IMR-90 (cell line): ENCODE measurements at regions not wholly inside any gene's neighbourhood (a gene's known extent, or its start where the extent isn't known, plus 50 kb on each side); places are given as distances from the start of the nearest gene placed in this dataset.

Experiments
- ATAC-seq: fragments of 200-7000 bp; cut with Tn5 transposase; 2 replicates; pipeline ENCODE4 v1.9.1; 2020; ENCODE audit warnings: low read depth, mild to moderate bottlenecking, moderate library complexity
- BruUV-seq: library from RNA; stranded (reverse); fragments of 400-500 nt; replicated peaks from 2 replicates; lab custom pipeline; 2021; lab: Mats Ljungman, UMichigan
- CTCF ChIA-PET: fragments of 300-600 bp; formaldehyde crosslinking; extraction: SDS; loops from one replicate; lab custom pipeline; 2021; ENCODE audit warnings: antibody characterized with exemption; lab: Yijun Ruan, JAX
- POLR2A ChIA-PET: fragments of 300-600 bp; sonication (Branson Sonifier 250); formaldehyde crosslinking; loops from one replicate; lab custom pipeline; 2022; ENCODE audit warnings: antibody characterized with exemption; ENCODE audit not compliant: unreplicated experiment; lab: Charles Lee
- DNase-seq: peaks from one replicate; pipeline ENCODE4 v3.0.0; 2013
- H2AFZ ChIP-seq: replicated peaks from 2 replicates; pipeline ENCODE3; 2013; ENCODE audit warnings: low read length, mild to moderate bottlenecking; ENCODE audit not compliant: poor library complexity
- H2AK5ac ChIP-seq: 2 replicates; pipeline ENCODE4 v1.6.1; 2013; ENCODE audit warnings: low read depth, low read length, inconsistent platforms
- H2AK9ac ChIP-seq: replicated peaks from 2 replicates; pipeline ENCODE3; 2013; ENCODE audit warnings: mild to moderate bottlenecking, low read depth, low read length, moderate library complexity; ENCODE audit not compliant: poor library complexity
- H2BK120ac ChIP-seq: 2 replicates; pipeline ENCODE4 v1.6.1; 2013; ENCODE audit warnings: low read depth, low read length, inconsistent platforms
- H2BK15ac ChIP-seq: 3 replicates; pipeline ENCODE4 v1.6.1; 2013; ENCODE audit warnings: low read depth, low read length, inconsistent platforms
- H2BK20ac ChIP-seq: 2 replicates; pipeline ENCODE4 v1.6.1; 2013; ENCODE audit warnings: low read depth, mild to moderate bottlenecking, inconsistent platforms, low read length, moderate library complexity
- H2BK5ac ChIP-seq: 2 replicates; pipeline ENCODE4 v1.6.1; 2013; ENCODE audit warnings: mild to moderate bottlenecking, low read depth, low read length, inconsistent platforms; ENCODE audit not compliant: poor library complexity, severe bottlenecking
- H3K14ac ChIP-seq: replicated peaks from 2 replicates; pipeline ENCODE4 v1.6.1; 2013; ENCODE audit warnings: low read depth, low read length, inconsistent platforms
- H3K18ac ChIP-seq: 2 replicates; pipeline ENCODE4 v1.6.1; 2013; ENCODE audit warnings: low read depth, low read length, control low read depth
- H3K23ac ChIP-seq: 2 replicates; pipeline ENCODE4 v1.6.1; 2013; ENCODE audit warnings: low read depth, low read length, inconsistent platforms
- H3K27ac ChIP-seq: 2 replicates; pipeline ENCODE4 v1.5.1; 2013; ENCODE audit warnings: mild to moderate bottlenecking, control low read depth, low read length; ENCODE audit not compliant: insufficient read depth
- H3K27me3 ChIP-seq: 2 replicates; pipeline ENCODE4 v1.6.1; 2013; ENCODE audit warnings: low read length; ENCODE audit not compliant: control insufficient read depth, insufficient read depth
- H3K36me3 ChIP-seq: 2 replicates; pipeline ENCODE4 v1.6.1; 2013; ENCODE audit warnings: low read length, mixed read lengths; ENCODE audit not compliant: control insufficient read depth, insufficient read depth
- H3K4ac ChIP-seq: 2 replicates; pipeline ENCODE4 v1.6.1; 2013; ENCODE audit warnings: low read depth, low read length, inconsistent platforms
- H3K4me1 ChIP-seq: 2 replicates; pipeline ENCODE4 v1.6.1; 2013; ENCODE audit warnings: low read length, mixed read lengths; ENCODE audit not compliant: control insufficient read depth, insufficient read depth
- H3K4me2 ChIP-seq: 2 replicates; pipeline ENCODE4 v1.6.1; 2013; ENCODE audit warnings: low read depth, mild to moderate bottlenecking, control low read depth, low read length, moderate library complexity
- H3K4me3 ChIP-seq: 2 replicates; pipeline ENCODE4 v1.5.1; 2013; ENCODE audit warnings: low read depth, mild to moderate bottlenecking, control low read depth, low read length, moderate library complexity; ENCODE audit not compliant: insufficient read depth
- H3K56ac ChIP-seq: 2 replicates; pipeline ENCODE4 v1.6.1; 2013; ENCODE audit warnings: low read length, inconsistent platforms; ENCODE audit not compliant: insufficient read depth; ENCODE audit errors: extremely low read depth
- H3K79me1 ChIP-seq, 2 experiments: 2 replicates each; pipeline ENCODE4 v1.6.1; 2013; ENCODE audit warnings: low read length in 2 of 2, inconsistent platforms in 1 of 2, low read depth in 1 of 2
- H3K9ac ChIP-seq: 2 replicates; pipeline ENCODE4 v1.6.1; 2013; ENCODE audit warnings: low read depth, low read length, control low read depth
- H3K9me1 ChIP-seq: 2 replicates; pipeline ENCODE4 v1.6.1; 2013; ENCODE audit warnings: low read length, inconsistent platforms; ENCODE audit not compliant: insufficient read depth
- H3K9me3 ChIP-seq: 2 replicates; pipeline ENCODE4 v1.6.1; 2013; ENCODE audit warnings: low read length; ENCODE audit not compliant: control insufficient read depth, insufficient read depth
- H4K20me1 ChIP-seq: 2 replicates; pipeline ENCODE4 v1.6.1; 2013; ENCODE audit warnings: low read length, inconsistent platforms; ENCODE audit not compliant: insufficient read depth
- H4K5ac ChIP-seq: 2 replicates; pipeline ENCODE4 v1.6.1; 2013; ENCODE audit warnings: mild to moderate bottlenecking, low read depth, low read length, control low read depth
- H4K8ac ChIP-seq, 2 experiments: 2 replicates each; pipeline ENCODE4 v1.6.1; 2013; ENCODE audit warnings: low read depth in 2 of 2, low read length in 2 of 2, control low read depth in 1 of 2, inconsistent platforms in 1 of 2
- H4K91ac ChIP-seq: 2 replicates; pipeline ENCODE4 v1.6.1; 2013; ENCODE audit warnings: low read depth, low read length, inconsistent platforms; ENCODE audit not compliant: insufficient read depth
- BHLHE40 ChIP-seq: fragments of 150-350 bp; IDR thresholded peaks from 2 replicates; pipeline ENCODE4 v1.6.1; 2016; ENCODE audit warnings: mild to moderate bottlenecking, low read depth, low read length
- CEBPB ChIP-seq: IDR thresholded peaks from 2 replicates; pipeline ENCODE4 v1.6.1; 2012; ENCODE audit warnings: low read depth, low read length, improper control_type of control experiment
- CHD1 ChIP-seq: IDR thresholded peaks from 2 replicates; pipeline ENCODE4 v1.6.1; 2012; ENCODE audit warnings: low read depth, low read length, improper control_type of control experiment
- CTCF ChIP-seq: conservative IDR thresholded peaks from 2 replicates; pipeline ENCODE4 v1.5.1; 2012; ENCODE audit warnings: mild to moderate bottlenecking, low read depth, low read length, improper control_type of control experiment
- ELK1 ChIP-seq: fragments of 150-350 bp; IDR thresholded peaks from 2 replicates; pipeline ENCODE4 v1.6.1; 2016; ENCODE audit warnings: low read depth, mild to moderate bottlenecking, low read length, moderate library complexity, borderline replicate concordance
- FOS ChIP-seq: fragments of 150-350 bp; IDR thresholded peaks from 2 replicates; pipeline ENCODE4 v1.6.1; 2016; ENCODE audit warnings: low read depth, low read length
- MAFK ChIP-seq: IDR thresholded peaks from 2 replicates; pipeline ENCODE4 v1.6.1; 2012; ENCODE audit warnings: low read depth, low read length, improper control_type of control experiment
- MAZ ChIP-seq: IDR thresholded peaks from 2 replicates; pipeline ENCODE4 v1.6.1; 2012; ENCODE audit warnings: low read depth, mild to moderate bottlenecking, low read length, improper control_type of control experiment, moderate library complexity, borderline replicate concordance
- MXI1 ChIP-seq: IDR thresholded peaks from 2 replicates; pipeline ENCODE4 v1.6.1; 2012; ENCODE audit warnings: low read depth, mild to moderate bottlenecking, low read length, moderate library complexity, borderline replicate concordance
- NFE2L2 ChIP-seq: fragments of 150-350 bp; IDR thresholded peaks from 2 replicates; pipeline ENCODE4 v1.6.1; 2016; ENCODE audit warnings: low read depth, mild to moderate bottlenecking, low read length
- POLR2A ChIP-seq: IDR thresholded peaks from 2 replicates; pipeline ENCODE4 v1.6.1; 2012; ENCODE audit warnings: mild to moderate bottlenecking, low read depth, low read length
- RAD21 ChIP-seq: IDR thresholded peaks from 2 replicates; pipeline ENCODE4 v1.6.1; 2012; ENCODE audit warnings: low read length, improper control_type of control experiment
- RCOR1 ChIP-seq: IDR thresholded peaks from 2 replicates; pipeline ENCODE4 v1.6.1; 2012; ENCODE audit warnings: mild to moderate bottlenecking, low read length, improper control_type of control experiment; ENCODE audit not compliant: insufficient replicate concordance
- RFX5 ChIP-seq: IDR thresholded peaks from 2 replicates; pipeline ENCODE4 v1.8.0; 2012; ENCODE audit warnings: low read depth, mild to moderate bottlenecking, low read length, moderate library complexity
- SMC3 ChIP-seq: fragments of 150-350 bp; IDR thresholded peaks from 2 replicates; pipeline ENCODE4 v1.6.1; 2016; ENCODE audit warnings: low read depth, mild to moderate bottlenecking, antibody characterized with exemption, low read length, moderate library complexity
- USF2 ChIP-seq: fragments of 150-350 bp; IDR thresholded peaks from 2 replicates; pipeline ENCODE4 v1.6.1; 2017; ENCODE audit warnings: mild to moderate bottlenecking, antibody characterized with exemption, low read length, low read depth
- WGBS, 2 experiments: methylation state at CpG; one replicate each; pipeline versions ENCODE4 v1.1.5 to v1.1.7; 2013; ENCODE audit warnings: missing lambda C conversion rate in 2 of 2; ENCODE audit not compliant: insufficient read length in 1 of 2; ENCODE audit errors: extremely low coverage in 2 of 2; 5-methylcytosine and 5-hydroxymethylcytosine counted together
- dilution Hi-C: fragments of 300-500 bp; cut with HindIII; formaldehyde crosslinking; loops from one replicate; pipeline ENCODE4 v1.14.3; 2018; ENCODE audit warnings: low sequenced_read_pairs; ENCODE audit not compliant: unreplicated experiment
- in situ Hi-C: fragments of 300-500 bp; cut with MboI; formaldehyde crosslinking; loops from 3 replicates; pipeline ENCODE4 v1.14.3; 2019; ENCODE audit warnings: low sequenced_read_pairs, inconsistent platforms, mixed read lengths
- intact Hi-C: fragments of 100-400 bp; cut with micrococcal nuclease; formaldehyde crosslinking; loops from 2 replicates; pipeline ENCODE4 v1.10.0; 2022

DNA sequence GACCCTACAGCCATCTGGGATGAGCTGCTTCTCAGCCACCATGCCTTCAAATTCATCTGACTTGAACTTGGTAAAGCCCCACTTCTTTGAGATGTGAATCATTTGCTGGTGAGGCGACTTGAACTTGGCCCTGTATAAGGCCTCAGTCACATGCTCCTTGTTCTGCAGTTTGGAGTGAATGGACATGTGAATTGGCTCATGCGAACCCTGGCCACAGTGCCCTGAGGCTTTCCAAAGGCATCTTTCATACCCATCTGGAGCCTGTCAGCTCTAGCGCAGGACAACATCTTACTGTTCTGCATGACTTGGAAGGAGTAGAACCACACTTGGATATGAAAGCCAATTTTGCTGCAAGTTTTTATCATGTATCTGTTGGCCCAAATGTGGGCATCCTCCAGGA, 244.0 kb upstream of the FAM83B start:
- Histone ChIP-seq H3K36me3 (no peaks in the 10 kb centered on the region), H2BK15ac (no peak overlapping the region), H2BK120ac (no peak overlapping the region), H3K79me1 (no peaks in the 10 kb centered on the region), H3K56ac (no peak overlapping the region), H4K20me1 (no peaks in the 10 kb centered on the region), H3K4me1 (no peaks in the 10 kb centered on the region), H3K9me3 (no peaks in the 10 kb centered on the region), H3K23ac (no peak overlapping the region), H2BK5ac (no peak overlapping the region), H3K27me3 (no peaks in the 10 kb centered on the region), H3K4me3 (no peak overlapping the region), H4K8ac (no peak overlapping the region), H3K4ac (no peak overlapping the region), H4K91ac (no peak overlapping the region), H3K9ac (no peak overlapping the region), H3K14ac (no peak overlapping the region), H2AK9ac (no peak overlapping the region), H4K5ac (no peak overlapping the region), H3K18ac (no peak overlapping the region), H2BK20ac (no peak overlapping the region), H3K4me2 (no peak overlapping the region), H3K9me1 (no peaks in the 10 kb centered on the region), H2AK5ac (no peak overlapping the region), H3K27ac (no peak overlapping the region), H2AFZ (no peak overlapping the region)
- no peak for ATAC-seq
- BruUV-seq = no TSS peak
- no peak for DNase-seq
- intact Hi-C loops (no loop called here), in situ Hi-C loops (no loop called here), dilution Hi-C loops (no loop called here)
- ChIA-PET POLR2A (no interaction called here), CTCF (no interaction called here)
- 80% methylated on average over 1 of the region's 3 CpGs; no CpG with 5 or more reads in 1 of the 2 experiments for WGBS, 2 experiments
- no peak for TF ChIP-seq SMC3
- no peak for TF ChIP-seq ELK1
- TF ChIP-seq RFX5 = no peak
- no peak for TF ChIP-seq MXI1
- no peak for TF ChIP-seq CHD1
- no peak for TF ChIP-seq CTCF
- TF ChIP-seq RAD21 = no peak
- TF ChIP-seq FOS = no peak
- TF ChIP-seq MAZ = no peak
- TF ChIP-seq MAFK = no peak
- TF ChIP-seq POLR2A = no peak
- no peak for TF ChIP-seq RCOR1
- TF ChIP-seq NFE2L2 = no peak
- no peak for TF ChIP-seq USF2
- no peak for TF ChIP-seq CEBPB
- TF ChIP-seq BHLHE40 = no peak
